GM21447 (cell line): ENCODE measurements at regions not wholly inside any gene's neighbourhood (a gene's known extent, or its start where the extent isn't known, plus 50 kb on each side); places are given as distances from the start of the nearest gene placed in this dataset.
A peak's percentile ranks its signal among the peaks of the same experiment; 100 is the strongest.
"Not testable (repeated sequence)": the region's sequence is repeated elsewhere in the genome, so short reads cannot be mapped to it uniquely, and the experiment has no call there.

Experiments
- ATAC-seq: cut with Tn5 transposase; IDR thresholded peaks from one replicate; pipeline ENCODE4 v1.9.1; 2021; ENCODE audit not compliant: unreplicated experiment

DNA sequence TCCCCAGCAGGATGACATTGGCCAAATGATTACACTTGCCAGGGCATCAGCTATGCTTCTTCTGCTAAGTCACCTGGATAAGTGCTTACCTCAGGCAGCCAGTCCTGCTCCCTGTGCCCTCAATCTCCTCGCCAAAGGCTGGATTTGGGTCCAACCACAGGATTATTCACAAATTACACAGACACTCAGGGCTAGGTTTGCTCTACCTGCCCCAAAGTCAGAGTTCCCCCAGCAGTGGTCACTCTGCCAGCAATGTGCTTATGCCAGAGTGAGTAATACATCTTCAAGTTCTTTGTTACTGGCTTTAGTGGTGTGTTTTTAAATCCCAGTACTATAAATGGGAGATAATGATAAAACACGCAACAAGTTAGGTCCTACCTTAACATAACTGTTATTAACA is 189.7 kb upstream of the SEMA3D start:
- ATAC-seq = no peak

DNA sequence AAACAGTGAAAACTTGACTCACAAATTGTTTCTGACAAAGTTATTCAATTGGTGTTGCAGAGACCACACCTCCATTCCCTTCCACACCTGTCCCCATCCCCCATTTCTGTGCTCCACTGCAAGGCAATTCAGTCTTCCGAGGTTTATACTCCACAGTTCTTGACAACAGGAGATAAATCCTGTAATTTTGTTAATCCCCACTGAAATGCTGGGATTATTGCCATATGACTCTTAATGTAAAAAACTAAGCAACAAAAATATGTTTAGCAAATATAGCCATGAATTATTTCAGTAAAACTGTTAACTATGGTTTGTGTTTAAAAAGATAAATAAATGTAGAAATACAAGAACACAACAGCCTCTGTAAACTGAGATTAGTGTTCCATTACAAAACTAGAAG is 170.1 kb upstream of the SEMA3D start:
- no peak for ATAC-seq

DNA sequence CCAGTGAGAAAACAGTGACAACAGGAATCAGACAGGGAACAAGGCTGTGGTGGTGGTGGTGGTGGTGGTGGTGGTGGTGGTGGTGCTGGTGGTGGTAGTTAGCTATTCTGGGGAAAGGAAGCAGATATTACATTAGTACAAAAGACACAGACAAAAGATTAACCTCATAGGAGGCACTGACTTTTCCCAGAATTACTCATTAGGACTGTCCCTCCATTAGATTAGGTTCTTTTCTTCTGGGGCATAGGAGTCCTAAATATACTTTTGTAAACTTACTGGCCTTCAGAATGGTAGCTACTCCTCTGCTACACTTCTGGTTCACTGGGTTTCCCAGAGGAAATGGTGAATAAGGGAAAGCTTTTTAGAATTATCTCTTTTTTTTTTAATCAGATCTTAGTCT is 156.6 kb upstream of the SEMA3D start:
- peak; percentile 90 for ATAC-seq

DNA sequence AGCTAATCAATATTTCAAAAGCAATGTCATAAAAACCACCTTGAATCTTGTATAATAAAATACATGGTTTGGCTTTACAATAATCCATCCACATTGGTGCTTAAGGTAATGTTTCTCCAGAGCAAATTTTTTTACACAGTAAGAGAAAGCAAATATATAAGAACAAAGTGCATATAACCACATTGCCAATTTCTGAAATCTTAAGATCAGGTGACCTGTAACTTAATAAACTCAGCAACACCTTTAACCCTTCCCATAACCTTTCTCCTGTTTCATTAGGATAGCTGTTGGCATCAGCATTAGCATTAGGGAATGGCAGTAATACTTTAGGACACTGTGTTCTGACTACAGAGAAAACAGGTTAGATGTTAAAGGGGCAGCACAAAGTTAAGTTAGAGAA is 155.9 kb upstream of the SEMA3D start:
- no peak for ATAC-seq

DNA sequence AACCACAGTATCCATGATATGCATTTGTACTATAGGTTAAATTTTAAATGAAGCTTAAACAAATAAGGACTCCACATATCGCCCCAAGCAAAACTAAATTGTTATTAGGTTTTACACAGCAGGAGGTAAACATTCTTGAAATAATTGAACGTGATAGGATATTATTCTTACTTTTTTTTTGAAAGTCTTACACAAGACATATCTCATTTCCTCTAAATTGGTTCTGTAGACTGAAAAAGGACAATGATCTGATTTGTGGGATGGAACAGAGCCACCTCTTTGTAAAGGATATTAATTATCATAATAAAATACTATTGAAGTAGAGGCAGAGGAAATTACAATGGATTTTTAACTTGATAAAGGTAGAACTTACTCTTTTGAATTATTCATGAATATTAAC is 155.1 kb upstream of the SEMA3D start:
- ATAC-seq = no peak

DNA sequence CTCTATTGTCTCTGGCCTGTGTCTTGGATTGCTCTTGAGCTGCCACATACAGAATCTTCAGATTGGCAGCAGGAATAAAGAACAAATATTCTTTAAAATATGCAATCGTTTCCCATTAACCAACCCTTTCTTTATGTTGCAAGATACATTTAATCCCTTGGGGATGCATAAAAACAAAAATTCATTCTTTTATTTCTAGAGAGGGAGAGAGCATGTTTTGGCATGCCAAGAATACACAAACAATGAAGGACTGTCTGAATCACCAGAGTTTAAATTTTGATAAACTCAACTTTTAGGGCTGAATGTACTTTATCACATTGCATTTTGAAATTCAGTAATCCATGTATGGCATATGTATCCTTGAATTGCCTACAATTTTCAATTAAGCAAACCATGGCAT is 154.3 kb upstream of the SEMA3D start:
- ATAC-seq = no peak

DNA sequence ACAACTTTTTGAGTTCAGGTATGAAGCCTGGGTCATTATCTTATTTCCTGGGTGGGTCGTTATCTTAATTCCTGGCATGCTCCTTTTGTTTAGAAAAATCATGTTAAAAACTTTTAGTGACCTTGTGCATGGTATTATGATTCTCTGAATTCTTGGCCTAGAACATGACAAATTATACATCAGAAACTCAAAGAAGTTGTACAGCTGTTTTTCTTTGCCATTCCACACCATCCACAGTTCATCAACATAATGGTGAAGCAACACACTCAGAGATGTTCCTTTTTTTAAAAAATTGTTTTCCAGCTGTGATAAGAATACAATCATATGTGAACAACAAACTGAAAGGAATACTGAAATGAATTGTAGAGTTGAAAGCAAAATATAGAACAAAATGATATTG is 149.2 kb upstream of the SEMA3D start:
- no peak for ATAC-seq

DNA sequence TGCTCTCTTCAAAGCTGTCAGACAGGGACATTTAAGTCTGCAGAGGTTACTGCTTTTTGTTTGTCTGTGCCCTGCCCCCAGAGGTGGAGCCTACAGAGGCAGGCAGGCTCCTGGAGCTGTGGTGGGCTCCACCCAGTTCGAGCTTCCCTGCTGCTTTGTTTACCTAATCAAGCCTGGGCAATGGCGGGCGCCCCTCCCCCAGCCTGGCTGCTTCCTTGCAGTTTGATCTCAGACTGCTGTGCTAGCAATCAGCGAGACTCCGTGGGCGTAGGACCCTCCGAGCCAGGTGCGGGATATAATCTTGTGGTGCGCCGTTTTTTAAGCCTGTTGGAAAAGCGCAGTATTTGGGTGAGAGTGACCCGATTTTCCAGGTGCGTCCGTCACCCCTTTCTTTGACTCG is 148.3 kb upstream of the SEMA3D start:
- not testable (repeated sequence) for ATAC-seq

DNA sequence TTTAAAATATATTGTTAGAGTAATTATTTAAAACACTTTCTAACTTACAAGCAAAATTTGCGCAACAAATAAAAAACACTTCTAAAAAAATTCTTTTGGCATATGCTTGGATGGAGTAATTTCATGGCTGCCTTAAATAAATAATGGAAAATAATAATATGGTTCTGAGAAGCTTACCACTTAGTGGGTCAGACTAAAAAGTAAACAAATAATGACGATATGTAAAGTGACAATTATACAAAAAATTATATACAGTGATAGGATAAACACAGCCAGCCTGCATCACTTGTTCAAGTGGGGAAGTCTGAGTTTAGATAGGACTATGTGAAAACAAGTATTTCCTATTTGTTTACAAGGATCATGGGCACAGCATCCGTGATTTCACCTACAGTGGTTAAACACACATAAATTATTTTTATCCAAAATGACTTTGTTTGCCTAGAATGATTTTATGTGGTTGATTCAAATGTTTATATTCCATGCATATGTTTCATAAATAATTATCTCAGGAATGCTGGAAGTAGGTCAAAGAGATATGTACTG is 141.7 kb upstream of the SEMA3D start:
- no peak for ATAC-seq

DNA sequence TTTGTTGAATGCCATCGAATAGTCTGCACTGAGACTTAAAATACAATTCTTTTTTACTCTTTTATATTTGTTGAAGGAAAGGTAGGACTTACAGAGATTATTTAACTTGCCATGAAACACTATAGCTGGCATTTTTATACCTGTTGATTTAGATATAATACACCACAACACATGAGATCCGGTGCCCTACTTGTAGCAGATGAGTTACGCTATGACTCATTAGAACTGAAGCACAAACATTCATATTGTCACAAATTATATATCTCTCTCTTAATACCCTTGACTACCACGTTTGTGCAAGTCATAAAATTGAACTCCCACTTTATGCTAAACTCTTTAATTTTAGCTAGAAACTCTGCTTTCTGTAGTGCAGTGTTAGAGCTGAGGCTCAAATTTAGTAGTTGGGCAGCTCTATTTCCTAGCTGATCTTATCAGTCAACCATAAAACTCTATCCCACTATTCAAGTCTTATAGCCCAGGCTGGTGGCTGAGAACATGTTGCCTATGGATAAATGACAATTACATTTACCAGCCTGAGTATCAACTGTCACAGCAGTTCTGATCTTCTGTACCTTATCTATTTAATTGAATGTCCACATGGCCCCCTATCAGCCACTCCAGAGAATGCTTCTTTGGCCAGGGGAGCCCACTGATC is 137.4 kb upstream of the SEMA3D start:
- no peak for ATAC-seq

DNA sequence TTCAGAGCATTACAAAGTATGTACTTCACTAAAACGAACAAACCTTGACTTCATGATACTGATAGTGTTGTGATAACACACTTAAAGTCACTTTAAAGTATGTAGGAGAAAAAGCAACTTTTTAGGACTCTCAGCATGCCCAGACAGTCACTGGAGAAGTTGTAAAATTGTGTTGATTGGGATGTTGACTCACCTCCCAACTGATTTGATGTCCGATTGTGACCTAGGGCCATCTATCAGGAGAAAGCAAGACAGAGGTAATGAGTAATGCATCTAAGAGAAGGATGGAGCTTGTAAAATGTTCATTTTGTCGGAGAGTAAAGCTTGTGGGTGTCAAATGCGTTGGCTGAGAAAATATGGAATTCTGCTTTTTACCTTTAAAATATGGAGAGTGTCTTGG is 135.4 kb upstream of the SEMA3D start:
- ATAC-seq = no peak

DNA sequence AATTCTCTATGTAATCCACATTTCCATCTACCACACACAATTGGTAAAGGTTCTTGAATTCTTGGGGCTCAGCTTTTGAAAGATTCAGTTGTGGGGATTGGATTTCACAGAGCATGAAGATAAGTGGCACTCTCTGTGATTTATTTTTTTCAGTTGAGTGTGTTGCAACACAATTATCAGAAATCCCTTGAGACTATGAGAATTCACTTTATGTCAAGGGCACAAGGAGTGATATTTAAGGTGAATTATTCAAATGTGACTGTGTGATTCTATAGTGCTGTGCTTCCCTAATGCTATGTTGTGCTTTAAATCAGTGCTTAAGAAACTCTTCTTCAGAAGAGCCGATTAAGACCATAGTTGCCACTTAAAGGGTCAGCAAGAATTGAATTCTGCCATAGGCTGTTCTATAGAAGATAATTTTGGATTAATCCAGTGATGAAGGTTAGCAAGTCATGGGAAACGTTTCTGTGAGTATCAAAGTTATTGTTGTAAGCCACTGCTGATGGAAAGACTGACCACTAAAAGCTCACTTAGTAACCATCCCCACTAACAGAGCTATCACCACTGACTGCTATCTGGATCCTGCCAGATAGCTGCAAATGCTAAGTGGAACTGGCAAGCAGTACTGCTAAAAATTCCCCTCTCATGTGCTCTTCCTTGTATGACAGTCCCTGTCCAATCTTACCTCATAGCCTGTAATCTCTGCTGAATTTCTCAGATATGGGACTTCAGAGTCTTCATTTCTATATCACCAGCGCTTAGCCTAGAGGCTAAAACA is 134.0 kb upstream of the SEMA3D start:
- ATAC-seq = no peak

DNA sequence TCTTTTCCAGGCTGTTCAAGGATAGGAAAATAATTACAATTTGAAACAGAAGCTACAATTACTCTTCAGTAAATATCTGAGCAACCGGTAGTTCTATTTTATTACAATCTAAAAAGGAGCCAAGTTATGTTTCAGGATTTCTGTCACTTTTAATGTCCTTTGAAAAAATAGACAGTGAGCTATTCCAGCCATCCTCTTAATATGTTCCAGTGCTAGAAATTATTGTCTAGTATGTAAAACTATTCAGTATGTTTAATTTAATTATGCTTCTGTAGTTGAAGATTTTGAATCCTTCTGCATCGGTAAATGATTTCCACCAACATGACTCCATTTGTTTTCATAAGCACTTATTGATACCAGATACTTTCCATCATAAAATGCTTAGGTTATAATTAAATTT is 129.6 kb upstream of the SEMA3D start:
- no peak for ATAC-seq

DNA sequence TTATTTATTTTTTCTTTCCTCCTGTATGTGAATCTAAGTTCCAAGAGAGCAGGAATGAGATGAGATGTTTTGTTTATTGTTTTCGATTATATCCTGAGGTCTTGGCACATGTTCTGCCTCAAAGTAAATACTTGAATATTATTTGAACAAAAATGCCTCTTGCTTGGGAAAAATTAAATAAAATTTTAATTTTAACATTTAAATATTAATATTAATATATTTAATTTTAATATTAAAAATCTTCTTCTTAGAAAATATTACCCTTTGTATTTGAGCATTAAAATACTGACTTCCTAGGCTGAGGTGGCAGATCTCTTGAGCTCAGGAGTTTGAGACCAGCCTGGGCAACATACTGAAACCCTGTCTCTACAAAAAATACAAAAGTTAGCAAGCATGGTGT is 123.4 kb upstream of the SEMA3D start:
- no peak for ATAC-seq

DNA sequence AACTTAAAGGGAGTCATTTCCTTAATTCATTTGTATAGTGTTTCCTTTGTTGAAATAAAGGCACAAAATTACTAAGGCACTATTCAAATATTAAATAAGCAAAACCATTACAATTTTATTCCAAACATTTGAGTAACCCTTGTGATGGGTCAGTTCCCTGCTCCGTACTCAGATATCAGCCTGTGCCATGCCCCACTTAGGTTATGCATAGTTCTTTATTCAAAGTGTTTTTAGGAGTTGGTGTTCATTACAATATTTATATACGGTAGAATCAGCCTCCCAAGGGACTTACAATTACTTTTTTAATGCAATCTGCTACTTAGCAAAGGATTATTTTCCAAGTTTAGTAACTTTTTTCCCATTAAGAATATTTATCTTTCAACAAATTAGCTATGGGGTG is 119.3 kb upstream of the SEMA3D start:
- no peak for ATAC-seq

DNA sequence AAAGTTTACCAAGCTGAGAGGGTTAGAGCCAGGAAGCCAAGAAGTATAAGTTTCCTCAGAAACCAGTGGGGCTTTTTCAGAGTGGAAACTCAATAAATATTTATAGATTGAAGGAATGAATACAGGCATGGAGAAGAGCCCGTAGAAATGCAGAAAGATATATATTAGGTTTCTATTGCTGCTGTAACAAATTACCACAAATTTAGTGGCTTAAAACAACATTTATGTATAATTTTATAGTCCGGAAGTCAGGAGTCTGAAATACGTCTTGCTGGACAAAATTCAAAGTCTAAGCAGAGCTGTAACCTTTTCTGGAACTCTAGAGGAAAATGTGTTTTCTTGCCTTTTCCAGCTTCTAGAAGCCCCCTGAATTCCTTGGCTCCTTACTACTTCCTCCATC is 107.3 kb upstream of the SEMA3D start:
- ATAC-seq = no peak

DNA sequence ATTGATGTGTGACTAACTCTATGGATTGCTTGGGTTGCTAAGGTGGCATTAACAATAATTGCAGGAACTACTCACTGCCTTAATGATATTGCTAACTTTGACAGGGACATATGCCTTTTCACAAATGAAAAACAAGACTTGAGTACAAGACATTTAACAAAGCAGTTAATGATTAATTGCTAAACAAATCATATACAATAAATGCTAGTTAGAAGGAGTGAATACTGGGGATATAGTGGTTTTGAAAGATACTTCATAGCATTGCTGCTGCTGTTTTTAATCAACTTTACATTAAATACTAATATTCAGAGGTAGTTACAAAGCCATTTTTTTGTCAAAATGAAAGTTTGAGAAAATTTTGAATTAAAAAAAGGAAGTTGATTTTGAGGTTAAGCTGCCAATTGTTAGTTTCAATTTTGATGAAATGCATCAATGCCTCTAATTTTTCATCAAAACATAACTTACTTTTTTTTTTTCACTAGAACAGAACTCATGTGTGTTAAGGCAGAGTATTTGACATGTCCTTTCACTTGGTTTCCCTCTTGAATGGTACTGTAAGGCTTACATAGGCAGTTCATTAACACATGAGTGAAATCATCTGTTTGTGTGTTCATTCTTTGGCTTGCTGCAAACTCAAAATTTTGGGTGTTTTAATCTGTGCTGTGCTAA is 106.2 kb upstream of the SEMA3D start:
- ATAC-seq = peak; percentile 51

DNA sequence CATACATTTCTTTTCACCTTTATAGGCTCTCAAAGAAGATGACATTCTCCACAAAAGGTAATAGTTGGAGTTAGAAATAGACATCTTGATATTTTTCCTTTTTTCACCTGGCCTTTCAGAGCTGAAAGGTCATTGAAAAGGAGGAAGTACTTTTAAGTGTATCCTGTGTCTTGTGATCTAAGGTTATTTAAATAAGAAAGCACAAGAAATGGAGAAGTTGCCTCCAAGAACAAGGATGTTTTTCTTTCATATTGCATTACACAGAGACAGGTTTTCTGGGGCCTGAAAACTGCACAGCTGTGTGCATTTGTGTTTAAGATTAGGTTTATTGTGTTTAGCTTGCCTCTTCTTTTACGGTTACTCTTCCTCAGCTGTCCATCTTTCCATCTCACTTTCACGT is 103.4 kb upstream of the SEMA3D start:
- ATAC-seq = peak; percentile 44

DNA sequence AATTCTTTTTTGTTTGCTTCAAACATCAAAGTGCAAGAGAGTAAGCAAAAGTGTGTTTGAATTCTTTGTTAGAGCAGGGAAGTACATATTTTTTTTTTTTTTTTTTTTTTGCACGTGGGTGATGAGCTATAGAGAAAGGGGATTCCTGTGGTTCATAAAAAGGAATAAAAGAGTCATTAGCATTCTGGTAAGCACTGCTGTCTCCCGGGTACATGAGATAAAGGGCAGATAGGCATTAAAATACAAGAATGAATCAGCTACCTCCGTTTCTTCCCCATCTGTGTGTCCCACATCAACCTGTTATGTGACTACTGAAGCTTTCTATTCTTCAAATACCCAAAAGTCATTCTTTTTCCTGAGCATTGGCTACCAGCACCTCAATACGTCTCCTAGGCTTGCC is 102.4 kb upstream of the SEMA3D start:
- ATAC-seq = no peak

DNA sequence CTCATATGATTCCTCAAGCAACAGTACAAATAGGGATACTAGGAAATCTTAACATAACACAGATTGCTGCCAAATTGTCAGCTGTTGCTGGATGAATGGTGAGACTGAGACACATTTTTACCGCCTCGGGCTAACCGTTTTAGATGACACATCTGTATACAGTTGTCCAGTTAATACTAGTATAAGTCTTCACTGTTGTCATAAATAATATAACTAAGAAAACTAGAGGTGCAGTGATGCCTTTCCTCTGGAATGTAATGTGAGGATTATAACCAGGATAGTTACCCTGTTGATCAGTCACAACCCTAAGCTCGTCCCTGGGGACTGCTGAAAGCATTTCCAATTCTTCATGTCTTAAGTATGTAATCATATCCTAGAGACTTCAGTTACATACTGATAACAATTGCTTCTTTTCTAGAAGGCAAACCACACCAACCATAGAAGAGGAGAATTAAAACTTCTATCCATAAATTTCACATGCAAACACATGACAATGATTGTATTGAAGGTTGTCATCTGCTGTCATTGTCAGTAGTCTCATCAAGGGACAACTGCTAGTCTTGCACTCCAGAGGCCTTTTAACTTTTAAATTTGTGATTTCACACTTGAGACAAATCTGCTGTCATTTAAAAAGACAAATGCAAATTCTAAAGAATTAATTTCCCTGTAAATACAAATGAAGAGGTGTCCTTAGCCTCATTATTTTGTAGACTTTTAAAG is 100.4 kb upstream of the SEMA3D start:
- no peak for ATAC-seq

DNA sequence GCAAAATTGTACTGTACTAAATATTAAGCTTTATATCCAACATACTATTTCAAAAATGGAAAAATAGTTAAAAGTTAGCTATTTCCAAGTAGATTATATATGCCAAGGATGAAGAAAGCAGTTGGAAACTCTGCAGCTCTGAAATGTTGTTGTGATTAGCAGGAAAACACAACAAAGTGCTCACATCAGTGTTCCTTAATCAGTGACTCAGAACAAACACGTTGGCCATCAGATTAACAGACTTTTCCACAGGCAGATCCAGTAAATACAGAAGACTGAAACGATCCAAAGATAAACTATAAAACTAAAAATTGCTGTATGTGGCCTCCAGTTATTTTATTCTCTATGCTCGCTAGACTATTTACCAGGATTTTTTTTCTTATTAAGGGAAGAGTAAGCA is 99.6 kb upstream of the SEMA3D start:
- no peak for ATAC-seq
